Ascending aorta (tissue), 2 donors: ENCODE measurements at regions not wholly inside any gene's neighbourhood (a gene's known extent, or its start where the extent isn't known, plus 50 kb on each side); places are given as distances from the start of the nearest gene placed in this dataset.

Source experiments
- DNase-seq, 2 donors: peaks; one replicate each; pipeline ENCODE4 v3.0.0-alpha.2; 2019; ENCODE audit warnings: low spot score in 2 of 2
- H3K27ac ChIP-seq, 2 donors: fragments of 200-600 bp; sonication (generic); one replicate each; pipeline ENCODE4 v1.5.1; 2016 to 2017; ENCODE audit warnings: mild to moderate bottlenecking in 1 of 2
- H3K27me3 ChIP-seq: fragments of 200-600 bp; sonication (generic); one replicate; pipeline ENCODE4 v1.5.1; 2017
- H3K36me3 ChIP-seq, 2 donors: fragments of 200-600 bp; sonication (generic); one replicate each; pipeline ENCODE4 v1.5.1; 2016
- H3K4me1 ChIP-seq, 2 donors: fragments of 200-600 bp; sonication (generic); one replicate each; pipeline ENCODE4 v1.5.1; 2016 to 2017; ENCODE audit warnings: mild to moderate bottlenecking in 1 of 2
- H3K4me3 ChIP-seq, 2 donors: fragments of 200-600 bp; sonication (generic); one replicate each; pipeline ENCODE4 v1.5.1; 2016 to 2017; ENCODE audit warnings: mild to moderate bottlenecking in 1 of 2
- H3K9me3 ChIP-seq, 2 donors: fragments of 200-600 bp; sonication (generic); one replicate each; pipeline ENCODE4 v1.5.1; 2016
- CTCF ChIP-seq, 3 experiments: fragments of 200-600 bp in 2 of 3; fragments of 450-650 bp in 1 of 3; sonication (generic) in 2 of 3; IDR thresholded peaks; one replicate each; pipeline ENCODE4 v1.5.1; 2016 to 2019; ENCODE audit warnings: antibody characterized with exemption in 3 of 3, mild to moderate bottlenecking in 1 of 3, moderate library complexity in 1 of 3
- intact Hi-C: fragments of 100-400 bp; cut with DNase I; formaldehyde crosslinking; loops from one replicate; pipeline ENCODE4 v1.15.1; 2023

GRCh38 chr2:173614265-173614930 is 259.7 kb downstream of the CDCA7 start:
- intact Hi-C loops, result no loop called here
- no peak for TF ChIP-seq CTCF (IDR thresholded peaks at IDR 0.05)

GRCh38 chr2:173623438-173624319 is 269.0 kb downstream of the CDCA7 start:
- intact Hi-C loops, result no loop called here
- no peak overlapping the region for H3K27ac ChIP-seq
- H3K4me1 ChIP-seq, result no peaks in the 10 kb centered on the region
- H3K9me3 ChIP-seq, result peaks cover 0 to 3% of the 10 kb centered on the region in 2 donors
- no peaks in the 10 kb centered on the region for H3K36me3 ChIP-seq
- H3K4me3 ChIP-seq, result no peak overlapping the region
- no peak for TF ChIP-seq CTCF (IDR thresholded peaks at IDR 0.05)
- no peaks in the 10 kb centered on the region for H3K27me3 ChIP-seq
- no peak for DNase-seq

More at GRCh38 chr2:173614265-173614930, 259.7 kb downstream of the CDCA7 start:
- no peak for DNase-seq
- no peaks in the 10 kb centered on the region for H3K36me3 ChIP-seq
- no peaks in the 10 kb centered on the region for H3K9me3 ChIP-seq
- no peak overlapping the region for H3K27ac ChIP-seq
- no peak overlapping the region for H3K4me3 ChIP-seq
- H3K27me3 ChIP-seq, result no peaks in the 10 kb centered on the region
- no peaks in the 10 kb centered on the region for H3K4me1 ChIP-seq

- Histone ChIP-seq H3K36me3 (no peaks in the 10 kb centered on the region), H3K27ac (no peak overlapping the region), H3K27me3 (no peaks in the 10 kb centered on the region), H3K4me1 (no peaks in the 10 kb centered on the region), H3K4me3 (no peak overlapping the region), H3K9me3 (peaks cover 0 to 3% of the 10 kb centered on the region in 2 donors)
- no peak for TF ChIP-seq CTCF (IDR thresholded peaks at IDR 0.05)
- no peak for DNase-seq
- intact Hi-C loops, result no loop called here
These were observed 270.6 kb downstream of the CDCA7 start for GRCh38 chr2:173625315-173625714.

- Histone ChIP-seq H3K27me3 (no peaks in the 10 kb centered on the region), H3K9me3 (no peaks in the 10 kb centered on the region), H3K36me3 (no peaks in the 10 kb centered on the region), H3K27ac (no peak overlapping the region), H3K4me3 (no peak overlapping the region), H3K4me1 (no peaks in the 10 kb centered on the region)
- DNase-seq, result no peak
- intact Hi-C loops, result no loop called here
- TF ChIP-seq CTCF (IDR thresholded peaks at IDR 0.05), result no peak
These were observed 274.4 kb downstream of the CDCA7 start for GRCh38 chr2:173629076-173629475.

DNA sequence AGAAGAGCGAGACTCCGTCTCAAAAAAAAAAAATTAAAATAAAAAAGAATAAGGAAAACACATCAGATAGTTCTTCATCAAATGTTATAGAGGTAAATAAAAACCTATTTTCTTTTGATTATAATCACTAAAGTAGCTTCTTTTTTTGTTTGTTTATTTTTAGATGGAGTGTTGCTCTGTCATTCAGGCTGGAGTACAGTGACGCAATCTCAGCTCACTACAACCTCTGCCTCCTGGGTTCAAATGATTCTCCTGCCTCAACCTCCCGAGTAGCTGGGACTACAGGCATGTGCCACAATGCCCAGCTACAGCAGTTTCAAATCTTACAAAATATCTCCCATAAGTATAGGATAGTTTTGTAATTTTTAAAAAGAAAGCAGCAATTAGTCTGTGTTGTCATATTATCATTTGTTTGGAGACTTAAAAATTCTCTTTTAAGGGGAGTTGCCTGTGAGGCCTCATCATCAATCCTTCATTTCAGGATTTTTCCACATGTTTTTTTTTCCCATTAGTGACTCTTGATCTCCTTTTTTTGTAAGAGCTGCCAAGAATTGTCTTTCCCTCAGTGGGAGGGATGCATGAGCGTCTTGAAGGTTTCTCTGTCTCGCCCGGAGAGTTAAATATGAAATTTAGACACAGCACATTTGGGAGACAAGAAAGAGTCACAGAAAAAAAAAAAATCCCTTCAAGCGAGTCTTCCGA is 275.9 kb downstream of the CDCA7 start:
- H3K27me3 ChIP-seq, result no peaks in the 10 kb centered on the region
- no peak overlapping the region for H3K4me3 ChIP-seq
- H3K9me3 ChIP-seq, result no peaks in the 10 kb centered on the region
- DNase-seq, result no peak
- no peak overlapping the region for H3K27ac ChIP-seq
- no peak for TF ChIP-seq CTCF (IDR thresholded peaks at IDR 0.05)
- intact Hi-C loops, result no loop called here
- H3K4me1 ChIP-seq, result no peaks in the 10 kb centered on the region
- H3K36me3 ChIP-seq, result no peaks in the 10 kb centered on the region
